GM12872 (cell line): ENCODE measurements at regions not wholly inside any gene's neighbourhood (a gene's known extent, or its start where the extent isn't known, plus 50 kb on each side); places are given as distances from the start of the nearest gene placed in this dataset.

Experiments used
- CTCF ChIP-seq: IDR thresholded peaks from 3 replicates; pipeline ENCODE4 v1.5.1; 2011; ENCODE audit warnings: low read depth, mild to moderate bottlenecking, low read length, moderate library complexity; ENCODE audit not compliant: insufficient read depth

GRCh38 chr4:153116291-153116680 lies 88.0 kb upstream of the TRIM2 start:
- TF ChIP-seq CTCF, result no peak

- no peak for TF ChIP-seq CTCF
Observed at GRCh38 chr4:153116801-153117200, 87.4 kb upstream of the TRIM2 start.

DNA sequence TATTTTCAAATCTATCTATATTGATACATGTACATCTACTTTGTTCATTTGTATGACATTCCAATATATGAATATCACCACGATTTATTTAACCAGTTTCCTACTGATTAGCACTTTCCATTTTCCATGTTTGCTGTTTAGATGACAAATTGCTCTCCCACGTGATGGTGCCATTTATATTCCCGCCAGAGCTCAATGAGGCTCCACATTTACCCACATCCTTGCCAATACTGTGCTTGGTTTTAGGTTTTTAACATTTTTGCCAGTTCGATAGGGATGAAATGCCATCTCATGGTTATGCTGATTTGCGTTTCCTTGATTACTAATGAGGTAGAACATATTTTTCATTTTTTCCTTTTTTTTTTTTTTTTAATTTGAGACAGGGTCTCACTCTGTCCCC lies 86.7 kb upstream of the TRIM2 start:
- no peak for TF ChIP-seq CTCF

DNA sequence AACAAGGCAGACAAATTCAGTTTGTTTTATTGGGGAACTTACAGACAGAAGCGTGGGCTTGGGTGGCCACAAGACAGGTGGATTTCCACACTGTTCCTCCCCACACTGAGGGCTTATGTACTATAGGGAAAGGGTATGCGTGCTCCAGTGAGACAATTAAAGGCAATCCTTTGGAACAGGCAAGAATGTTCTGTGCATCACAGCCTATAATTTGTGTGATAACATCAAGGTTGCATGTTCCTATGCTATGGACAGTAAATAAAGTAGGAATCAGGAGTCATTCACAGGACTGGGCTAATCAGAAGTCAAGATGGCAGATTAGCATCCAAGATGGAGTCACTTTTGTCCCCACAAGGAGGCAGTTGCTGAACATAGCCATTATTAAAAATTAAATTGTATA lies 84.6 kb upstream of the TRIM2 start:
- TF ChIP-seq CTCF, result no peak

- no peak for TF ChIP-seq CTCF
Observed at GRCh38 chr4:153120235-153120634, 84.0 kb upstream of the TRIM2 start.

GRCh38 chr4:153122855-153123254 lies 81.4 kb upstream of the TRIM2 start:
- no peak for TF ChIP-seq CTCF

DNA sequence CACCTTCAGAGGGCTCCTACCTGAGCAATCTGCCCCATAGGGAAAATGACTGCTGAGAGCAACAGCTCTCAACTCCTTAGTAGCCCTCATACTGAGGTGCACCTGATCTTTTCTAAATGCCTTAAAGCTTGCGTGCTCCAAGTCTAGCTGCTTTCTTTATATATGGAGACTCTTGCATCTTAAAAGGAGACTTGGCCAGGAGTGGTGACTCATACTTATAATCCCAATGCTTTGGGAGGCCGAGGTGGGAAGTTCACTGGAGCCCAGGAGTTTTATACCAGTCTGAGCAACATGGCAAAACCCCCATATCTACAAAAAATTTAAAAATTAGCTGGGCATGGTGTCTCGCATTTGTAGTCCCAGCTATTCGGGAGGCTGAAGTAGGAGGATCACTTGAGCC lies 78.1 kb upstream of the TRIM2 start:
- no peak for TF ChIP-seq CTCF
